Osteoblast (primary cell): ENCODE measurements at regions not wholly inside any gene's neighbourhood (a gene's known extent, or its start where the extent isn't known, plus 50 kb on each side); places are given as distances from the start of the nearest gene placed in this dataset.

Experiments
- DNase-seq: peaks from one replicate; pipeline ENCODE4 v3.0.0; 2011; ENCODE audit warnings: low spot score, mixed read lengths; ENCODE audit not compliant: insufficient read length; ENCODE audit errors: missing footprints
- H2AFZ ChIP-seq: 2 replicates; pipeline ENCODE4 v1.6.0; 2011; ENCODE audit warnings: mild to moderate bottlenecking, low read length
- H3K27ac ChIP-seq: 2 replicates; pipeline ENCODE4 v1.5.1; 2011; ENCODE audit warnings: mild to moderate bottlenecking, low read depth, low read length, moderate library complexity
- H3K27me3 ChIP-seq: 2 replicates; pipeline ENCODE4 v1.6.0; 2012; ENCODE audit warnings: mild to moderate bottlenecking, control low read depth, inconsistent platforms, low read length, moderate library complexity; ENCODE audit not compliant: insufficient read depth
- H3K36me3 ChIP-seq: 2 replicates; pipeline ENCODE4 v1.5.1; 2011; ENCODE audit warnings: mild to moderate bottlenecking, low read length, control low read depth, moderate library complexity; ENCODE audit not compliant: insufficient read depth
- H3K4me1 ChIP-seq: 2 replicates; pipeline ENCODE4 v1.5.1; 2011; ENCODE audit warnings: mild to moderate bottlenecking, low read length, control low read depth, moderate library complexity; ENCODE audit not compliant: insufficient read depth
- H3K4me2 ChIP-seq: 2 replicates; pipeline ENCODE4 v1.6.0; 2011; ENCODE audit warnings: mild to moderate bottlenecking, low read length; ENCODE audit not compliant: insufficient read depth
- H3K4me3 ChIP-seq: fragments of 200-600 bp; sonication (generic); 3 replicates; pipeline ENCODE4 v1.5.1; 2012; ENCODE audit warnings: mild to moderate bottlenecking, low read length, inconsistent platforms; ENCODE audit not compliant: insufficient read depth
- H3K79me2 ChIP-seq: 2 replicates; pipeline ENCODE4 v1.6.0; 2012; ENCODE audit warnings: mild to moderate bottlenecking, low read length, control low read depth, inconsistent platforms; ENCODE audit not compliant: insufficient read depth
- H3K9me3 ChIP-seq: 2 replicates; pipeline ENCODE4 v1.5.1; 2011; ENCODE audit warnings: low read depth, low read length, control low read depth
- H4K20me1 ChIP-seq: 2 replicates; pipeline ENCODE4 v1.6.0; 2012; ENCODE audit warnings: mild to moderate bottlenecking, low read length, control low read depth; ENCODE audit not compliant: insufficient read depth
- TF ChIP-seq, protein P1 (sequence below): IDR thresholded peaks from 2 replicates; pipeline ENCODE4 v1.5.1; 2011; ENCODE audit warnings: mild to moderate bottlenecking, low read depth, low read length, moderate library complexity; ENCODE audit errors: extremely low read depth

GRCh38 chr18:25880441-25880840 is 210.0 kb downstream of the SS18 start:
- TF ChIP-seq, protein P1, sequence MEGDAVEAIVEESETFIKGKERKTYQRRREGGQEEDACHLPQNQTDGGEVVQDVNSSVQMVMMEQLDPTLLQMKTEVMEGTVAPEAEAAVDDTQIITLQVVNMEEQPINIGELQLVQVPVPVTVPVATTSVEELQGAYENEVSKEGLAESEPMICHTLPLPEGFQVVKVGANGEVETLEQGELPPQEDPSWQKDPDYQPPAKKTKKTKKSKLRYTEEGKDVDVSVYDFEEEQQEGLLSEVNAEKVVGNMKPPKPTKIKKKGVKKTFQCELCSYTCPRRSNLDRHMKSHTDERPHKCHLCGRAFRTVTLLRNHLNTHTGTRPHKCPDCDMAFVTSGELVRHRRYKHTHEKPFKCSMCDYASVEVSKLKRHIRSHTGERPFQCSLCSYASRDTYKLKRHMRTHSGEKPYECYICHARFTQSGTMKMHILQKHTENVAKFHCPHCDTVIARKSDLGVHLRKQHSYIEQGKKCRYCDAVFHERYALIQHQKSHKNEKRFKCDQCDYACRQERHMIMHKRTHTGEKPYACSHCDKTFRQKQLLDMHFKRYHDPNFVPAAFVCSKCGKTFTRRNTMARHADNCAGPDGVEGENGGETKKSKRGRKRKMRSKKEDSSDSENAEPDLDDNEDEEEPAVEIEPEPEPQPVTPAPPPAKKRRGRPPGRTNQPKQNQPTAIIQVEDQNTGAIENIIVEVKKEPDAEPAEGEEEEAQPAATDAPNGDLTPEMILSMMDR = no peak

DNA sequence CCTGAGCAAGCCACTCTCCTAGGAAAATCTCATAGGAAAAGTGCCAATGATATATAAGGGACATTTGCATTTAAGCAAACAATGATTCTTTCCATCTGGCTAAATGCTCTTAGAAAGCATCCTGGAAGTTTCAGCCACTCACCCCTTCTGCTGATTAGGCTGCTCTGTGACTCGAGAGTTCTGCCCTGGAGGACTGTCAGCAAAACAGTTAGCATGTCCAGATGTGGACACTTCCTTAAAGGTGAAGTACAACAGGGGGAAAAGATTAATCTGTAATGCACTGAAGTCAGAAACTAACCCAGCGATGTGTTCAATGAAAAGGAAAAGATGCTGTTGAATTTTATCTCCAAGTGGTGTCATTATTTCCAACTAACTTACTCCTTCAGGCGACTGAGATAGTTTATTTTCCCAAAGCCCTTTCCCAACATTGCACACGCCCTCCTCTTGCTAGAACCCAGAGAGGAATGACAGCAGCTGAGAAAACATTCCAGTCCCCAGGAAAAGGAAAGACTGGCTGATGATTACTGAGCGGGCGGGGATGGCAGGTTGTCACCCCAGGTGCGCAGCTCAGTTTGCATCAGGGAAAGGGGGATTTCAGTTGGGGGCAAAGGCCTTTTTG is 214.0 kb downstream of the SS18 start:
- TF ChIP-seq, protein P1 = no peak
- H3K27ac ChIP-seq = no peak overlapping the region
- H3K79me2 ChIP-seq = no peaks in the 10 kb centered on the region
- no peak overlapping the region for H3K4me2 ChIP-seq
- H4K20me1 ChIP-seq = no peaks in the 10 kb centered on the region
- DNase-seq = peak; percentile 25
- no peaks in the 10 kb centered on the region for H3K36me3 ChIP-seq
- H2AFZ ChIP-seq = no peak overlapping the region
- H3K9me3 ChIP-seq = no peaks in the 10 kb centered on the region
- no peaks in the 10 kb centered on the region for H3K4me1 ChIP-seq
- no peak overlapping the region for H3K4me3 ChIP-seq
- no peaks in the 10 kb centered on the region for H3K27me3 ChIP-seq

More at GRCh38 chr18:25880441-25880840, 210.0 kb downstream of the SS18 start:
- Histone ChIP-seq H3K9me3 (no peaks in the 10 kb centered on the region), H3K4me3 (no peak overlapping the region), H4K20me1 (no peaks in the 10 kb centered on the region), H3K27ac (no peak overlapping the region), H3K36me3 (no peaks in the 10 kb centered on the region), H3K4me2 (no peak overlapping the region), H3K79me2 (no peaks in the 10 kb centered on the region), H2AFZ (no peak overlapping the region), H3K27me3 (no peaks in the 10 kb centered on the region), H3K4me1 (no peaks in the 10 kb centered on the region)
- no peak for DNase-seq

GRCh38 chr18:25875551-25876240 is 214.7 kb downstream of the SS18 start:
- no peak overlapping the region for H3K4me3 ChIP-seq
- H3K9me3 ChIP-seq = no peaks in the 10 kb centered on the region
- DNase-seq = no peak
- H3K27me3 ChIP-seq = no peaks in the 10 kb centered on the region
- H3K79me2 ChIP-seq = no peaks in the 10 kb centered on the region
- no peaks in the 10 kb centered on the region for H3K36me3 ChIP-seq
- no peaks in the 10 kb centered on the region for H3K4me1 ChIP-seq
- no peak overlapping the region for H2AFZ ChIP-seq
- TF ChIP-seq, protein P1 = no peak
- no peak overlapping the region for H3K27ac ChIP-seq
- H3K4me2 ChIP-seq = no peak overlapping the region
- H4K20me1 ChIP-seq = no peaks in the 10 kb centered on the region

DNA sequence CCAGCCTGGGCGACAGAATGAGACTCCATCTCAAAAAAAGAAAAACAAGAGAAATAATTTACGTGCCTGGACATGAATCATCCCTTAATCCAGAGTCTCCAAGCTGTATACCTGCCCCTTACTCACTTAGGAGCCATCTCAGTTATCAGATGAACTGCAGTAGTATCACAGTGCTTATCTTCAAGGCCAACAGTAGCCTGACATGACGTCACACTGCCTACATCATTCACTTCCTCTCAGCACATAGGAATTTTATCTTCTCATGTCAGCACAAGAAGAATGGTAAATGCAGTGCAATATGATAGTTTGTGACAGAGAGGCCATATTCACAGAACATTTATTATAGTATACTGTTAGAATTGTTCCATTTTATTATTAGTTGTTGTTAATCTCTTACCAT is 216.6 kb downstream of the SS18 start:
- no peaks in the 10 kb centered on the region for H3K27me3 ChIP-seq
- no peak for DNase-seq
- H3K4me2 ChIP-seq = no peak overlapping the region
- no peaks in the 10 kb centered on the region for H3K79me2 ChIP-seq
- H3K27ac ChIP-seq = no peak overlapping the region
- no peak overlapping the region for H2AFZ ChIP-seq
- no peaks in the 10 kb centered on the region for H3K9me3 ChIP-seq
- no peaks in the 10 kb centered on the region for H4K20me1 ChIP-seq
- TF ChIP-seq, protein P1 = no peak
- H3K4me1 ChIP-seq = no peaks in the 10 kb centered on the region
- no peaks in the 10 kb centered on the region for H3K36me3 ChIP-seq
- H3K4me3 ChIP-seq = no peak overlapping the region
